GM19467 (cell line): ENCODE measurements at regions not wholly inside any gene's neighbourhood (a gene's known extent, or its start where the extent isn't known, plus 50 kb on each side); places are given as distances from the start of the nearest gene placed in this dataset.

ENCODE experiments used
- ATAC-seq: cut with Tn5 transposase; IDR thresholded peaks from one replicate; pipeline ENCODE4 v1.9.1; 2021; ENCODE audit warnings: mild to moderate bottlenecking, moderate library complexity; ENCODE audit not compliant: unreplicated experiment

DNA sequence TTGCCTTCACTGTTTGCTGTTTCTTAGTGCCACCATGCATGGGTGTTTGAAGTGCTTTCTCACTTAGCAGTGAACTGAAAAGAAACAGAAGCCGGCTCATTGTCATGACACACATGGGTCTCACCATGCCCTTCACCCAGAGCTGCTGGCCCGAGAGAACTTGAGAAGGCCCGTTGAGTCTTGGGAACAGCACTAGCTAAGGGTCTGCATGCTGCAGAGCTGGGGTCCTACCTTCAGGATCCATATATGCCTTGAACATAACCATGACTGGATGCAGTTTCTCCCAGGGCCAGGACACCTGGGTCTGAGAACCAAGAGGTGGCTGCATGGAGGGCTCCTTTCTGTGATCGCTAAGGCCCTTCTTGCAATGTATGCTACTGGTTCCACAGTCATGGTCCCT, 245.5 kb upstream of the HS6ST1 start:
- ATAC-seq = no peak

DNA sequence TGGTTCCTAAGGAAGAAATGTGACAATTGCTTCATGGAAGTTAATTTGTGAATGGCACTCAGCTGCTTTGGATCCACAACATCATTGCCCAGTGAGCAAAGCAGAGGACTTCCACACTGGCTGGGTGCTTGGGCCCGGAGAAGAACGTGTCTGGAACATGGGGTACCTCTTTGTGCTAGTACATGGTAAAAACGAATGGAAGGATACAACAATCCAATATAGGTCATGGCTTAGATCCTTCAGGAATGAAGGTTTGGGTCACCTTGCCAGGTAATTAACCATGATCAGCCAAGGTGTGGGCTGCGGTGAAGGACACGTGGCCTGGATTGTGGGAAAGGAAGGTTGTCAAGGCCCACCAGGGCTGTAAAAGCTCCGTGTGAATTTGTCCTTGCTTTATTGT, 245.9 kb upstream of the HS6ST1 start:
- no peak for ATAC-seq

DNA sequence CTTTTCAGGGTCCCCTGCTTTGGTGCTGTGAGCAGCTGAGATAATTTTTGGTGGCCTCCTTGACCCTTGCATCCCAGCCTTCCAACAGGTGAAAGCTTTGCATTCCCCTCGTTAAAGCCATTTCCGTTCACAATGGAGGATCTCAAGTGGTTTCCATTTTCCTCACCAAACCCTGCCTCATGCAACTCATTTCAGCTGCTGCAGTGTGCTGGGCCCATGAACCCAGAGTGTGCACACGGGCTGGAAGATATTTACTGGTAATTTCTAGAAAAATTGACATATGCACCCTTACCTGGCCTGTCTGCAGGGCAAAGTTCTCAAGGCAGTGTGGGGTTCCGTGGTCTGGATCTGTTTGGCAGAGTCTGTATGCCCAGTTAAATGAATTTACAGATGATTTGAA, 246.8 kb upstream of the HS6ST1 start:
- ATAC-seq = no peak

DNA sequence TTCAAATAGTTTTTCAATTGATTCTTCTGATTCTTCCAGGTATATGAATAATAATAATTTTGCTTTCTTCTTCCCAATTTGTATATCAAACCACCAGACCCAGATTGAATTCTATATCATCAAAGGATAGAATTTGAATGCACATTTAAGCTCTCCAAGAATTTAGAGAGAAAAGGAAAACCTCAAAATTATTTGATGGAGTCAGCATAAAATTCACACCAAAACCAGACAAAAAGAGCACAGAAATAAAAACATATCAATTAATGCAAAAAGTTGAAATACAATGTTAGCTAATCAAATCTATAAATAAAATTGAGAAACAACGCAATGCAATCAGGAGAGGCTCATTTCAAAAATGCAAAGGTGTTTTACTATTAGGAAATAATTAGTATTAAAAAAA, 248.0 kb upstream of the HS6ST1 start:
- ATAC-seq = no peak

DNA sequence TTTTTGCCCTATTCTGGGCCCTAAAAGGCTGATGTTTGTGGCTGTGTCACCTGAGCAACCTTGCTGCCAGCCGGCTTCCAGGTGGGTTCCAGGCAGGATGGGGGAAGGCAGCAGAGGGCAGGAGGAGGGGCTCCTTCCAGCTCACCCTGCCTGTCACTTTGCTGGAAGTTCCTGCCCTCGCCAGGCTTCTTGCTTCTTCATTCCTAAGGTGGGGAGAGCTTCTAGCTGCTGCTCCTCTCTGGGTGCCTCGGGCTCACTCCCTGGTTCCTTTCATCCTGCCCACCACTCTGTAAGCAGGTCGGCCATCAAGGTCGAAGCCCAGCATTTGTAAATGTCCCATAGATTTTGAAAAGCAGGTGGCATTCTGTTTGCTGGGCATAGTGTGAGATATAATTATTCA, 249.4 kb upstream of the HS6ST1 start:
- no peak for ATAC-seq

DNA sequence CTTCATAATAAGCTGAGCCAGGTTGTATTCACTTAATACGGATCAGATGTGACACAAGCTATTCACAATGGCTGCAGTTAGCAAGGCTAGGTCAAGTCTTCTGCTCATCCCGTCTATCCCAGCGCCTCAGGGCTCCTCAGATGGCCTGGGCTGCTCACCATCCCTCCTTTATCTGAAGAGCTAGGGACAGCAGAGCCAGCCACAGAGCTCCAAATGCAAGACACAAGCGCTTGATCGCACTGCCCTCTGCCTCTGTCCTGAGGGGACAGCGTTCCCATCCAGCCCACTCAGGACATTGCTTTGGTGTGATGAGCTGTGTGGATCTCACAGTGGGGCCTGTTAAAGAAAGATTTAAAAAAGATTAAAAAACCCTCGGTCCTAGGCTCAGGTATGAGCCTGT, 254.4 kb upstream of the HS6ST1 start:
- no peak for ATAC-seq

DNA sequence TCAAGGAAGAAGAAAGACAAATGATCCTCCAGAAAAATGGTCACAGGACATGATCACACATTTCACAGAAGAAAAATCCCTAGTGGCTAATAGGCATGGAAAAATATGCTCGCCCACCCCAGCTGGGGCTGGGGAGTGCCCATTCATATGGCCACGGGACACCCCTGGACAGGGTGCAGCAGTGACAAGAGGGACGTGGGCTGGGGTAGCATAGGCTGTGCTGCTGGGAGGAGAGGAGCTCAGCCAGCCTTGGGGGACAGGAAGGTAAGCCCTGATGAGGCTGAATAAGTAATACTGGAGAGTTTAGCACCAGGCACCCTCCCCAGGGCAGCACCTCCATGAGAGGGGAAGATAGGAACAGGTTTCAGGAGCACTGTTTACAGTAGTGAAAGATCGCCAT, 254.9 kb upstream of the HS6ST1 start:
- ATAC-seq = no peak

DNA sequence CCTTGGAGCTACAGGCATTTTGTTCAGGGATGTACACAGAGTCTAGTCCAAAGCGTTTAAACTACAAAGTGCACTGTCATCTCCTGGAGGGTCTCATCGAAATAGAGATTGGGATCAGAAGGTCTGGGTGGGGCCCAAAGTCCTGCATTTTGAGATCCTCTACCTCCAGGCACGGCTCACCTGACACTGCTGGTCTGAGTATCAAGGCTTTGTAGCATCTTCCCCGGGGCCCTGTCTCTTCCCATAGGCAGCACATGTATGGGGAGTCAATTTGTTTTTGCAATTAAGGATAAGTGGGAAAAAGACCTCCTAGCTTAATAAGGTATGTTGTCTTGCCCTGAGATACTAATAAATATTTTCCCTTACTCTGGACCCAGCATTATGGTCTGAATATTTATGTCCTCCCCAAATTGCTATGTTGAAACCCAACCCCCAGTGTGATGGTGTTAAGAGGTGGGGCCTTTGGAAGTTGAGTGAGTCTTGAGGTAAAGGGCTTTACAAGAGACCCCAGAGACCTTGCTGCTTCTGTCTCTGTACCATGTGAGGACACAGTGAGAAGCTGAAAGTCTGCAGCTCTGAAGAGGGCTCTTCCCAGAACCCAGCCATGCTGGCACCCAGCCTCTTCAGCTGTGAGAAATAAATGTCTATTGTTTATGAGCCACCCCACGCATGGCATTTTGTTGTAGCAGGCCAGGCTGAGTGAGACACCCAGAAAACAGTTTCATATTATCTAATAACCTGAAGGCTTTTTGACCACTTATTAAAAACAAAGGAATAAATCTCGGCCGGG, 258.7 kb upstream of the HS6ST1 start:
- ATAC-seq = no peak

DNA sequence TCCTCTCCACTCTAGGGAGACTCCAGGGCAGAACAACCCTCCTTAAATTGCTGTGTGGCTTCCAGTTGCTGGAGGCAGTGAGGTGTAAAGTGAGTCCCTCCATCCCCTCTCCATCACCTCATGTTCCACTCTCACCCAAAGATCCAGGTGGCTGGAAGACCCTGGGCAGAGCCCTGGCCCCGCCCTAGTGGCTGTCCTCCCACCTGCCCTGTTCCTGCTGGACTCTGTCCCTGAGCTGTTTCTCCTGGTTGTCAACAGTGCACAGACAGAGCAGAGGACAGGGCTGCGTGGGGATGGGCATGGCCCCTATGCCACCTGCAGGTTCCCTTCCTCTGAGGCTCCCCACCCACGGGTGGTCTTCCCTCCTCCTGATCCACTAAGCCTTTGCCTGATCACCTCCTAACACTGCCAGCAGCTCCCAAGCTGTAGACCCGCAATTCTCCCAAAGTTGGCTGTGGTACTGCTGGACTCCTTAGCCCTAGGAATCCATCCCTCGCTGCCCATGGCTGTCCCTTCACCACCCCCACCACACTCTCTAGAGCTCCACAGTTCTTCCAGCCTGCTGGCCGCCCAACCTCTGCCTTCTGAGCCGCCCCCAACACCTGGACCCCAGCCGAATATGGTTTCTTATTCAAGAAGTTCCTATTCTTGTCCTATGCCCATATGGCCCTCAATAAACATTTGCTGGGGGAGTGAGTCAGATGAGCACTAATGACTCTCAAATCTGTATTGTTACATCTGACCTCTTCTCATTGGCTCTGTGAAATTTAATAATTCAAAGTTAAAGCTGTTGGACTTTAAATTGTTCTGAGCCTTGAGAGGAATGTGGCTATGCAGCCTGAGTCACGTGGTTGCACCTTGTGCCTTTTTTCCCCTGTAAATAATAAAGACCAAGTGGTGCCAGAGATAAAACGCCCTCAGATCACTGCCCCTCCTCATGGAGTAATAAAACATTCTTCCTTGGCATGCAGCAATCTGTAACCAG, 260.0 kb upstream of the HS6ST1 start:
- ATAC-seq = no peak

DNA sequence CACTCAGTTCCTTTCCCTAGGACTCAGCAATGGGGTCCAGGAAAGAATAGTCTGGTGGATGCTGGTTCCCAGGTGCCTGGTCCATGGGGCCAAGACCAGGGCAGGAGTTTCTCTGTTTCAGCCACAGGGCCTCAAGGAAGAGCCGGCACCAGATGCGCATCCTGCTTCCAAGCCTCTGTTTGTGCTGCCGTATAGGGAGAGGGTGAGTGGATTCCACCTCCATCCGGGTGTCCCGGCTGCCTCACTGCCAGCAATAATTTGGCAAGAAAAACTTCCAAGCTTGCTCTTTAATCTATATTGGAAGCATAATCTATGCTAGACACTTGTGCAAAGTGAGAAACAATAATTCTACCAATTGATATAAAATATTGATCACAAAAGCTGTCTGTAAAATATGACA, 261.2 kb upstream of the HS6ST1 start:
- no peak for ATAC-seq

DNA sequence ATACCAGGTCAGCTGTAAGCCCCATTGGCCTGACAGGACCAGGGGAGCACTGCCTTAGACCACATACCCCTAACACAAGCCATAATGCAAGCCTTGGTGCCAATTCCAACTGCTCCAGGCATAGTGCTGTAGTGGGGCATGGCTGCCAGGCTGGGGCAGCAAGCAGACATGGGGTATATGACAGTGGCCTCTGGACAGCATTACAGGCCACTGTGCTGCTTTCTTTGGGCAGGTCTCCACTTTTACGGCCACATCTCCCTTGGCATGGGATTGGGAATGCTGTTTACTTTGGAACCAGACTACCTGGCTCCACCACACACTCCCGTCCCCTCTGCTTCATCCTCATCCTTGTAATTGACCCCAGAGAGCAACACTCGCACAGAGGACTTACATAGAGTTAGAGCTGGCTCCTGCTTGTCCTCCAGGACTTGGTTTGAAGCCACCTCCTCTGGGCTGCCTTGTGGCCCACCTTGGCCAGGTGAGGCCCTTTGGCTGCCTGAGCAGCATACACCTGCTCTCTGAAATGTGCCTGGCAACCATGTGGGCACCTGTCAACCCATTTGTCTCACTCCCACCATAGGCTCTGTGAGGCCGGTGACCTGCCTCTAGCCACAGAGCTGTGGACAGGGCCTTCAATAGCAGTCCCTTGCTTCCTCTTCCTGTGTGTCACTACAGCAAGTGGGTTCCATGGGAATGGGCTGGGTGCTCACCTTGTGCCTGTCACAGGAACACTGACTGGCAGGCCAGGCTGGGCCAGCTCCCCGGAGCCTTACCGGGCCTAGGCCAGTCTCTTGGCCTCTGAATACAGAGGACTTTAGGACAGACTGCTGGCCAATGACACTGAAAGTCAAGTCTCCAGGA, 262.6 kb upstream of the HS6ST1 start:
- ATAC-seq = no peak

DNA sequence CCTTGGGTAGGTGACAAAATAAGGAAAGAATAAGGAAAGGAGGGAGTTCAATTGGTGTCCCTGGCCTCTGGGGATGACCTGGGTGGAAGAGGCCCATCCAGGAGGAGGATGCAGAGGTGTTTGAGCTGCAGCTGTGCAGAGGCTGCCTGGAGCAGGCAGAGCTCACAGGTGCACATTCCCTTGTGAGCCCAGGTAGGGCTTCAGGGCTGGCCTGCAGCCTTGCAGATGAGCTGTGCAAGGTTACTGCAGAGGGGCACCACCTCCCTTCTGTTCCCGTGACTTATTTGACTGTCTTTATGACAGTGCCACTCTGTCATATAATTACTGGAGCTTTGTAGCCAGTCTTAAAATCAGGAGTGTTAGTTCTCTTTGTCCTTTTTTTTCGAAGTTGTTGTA, 263.2 kb upstream of the HS6ST1 start:
- ATAC-seq = no peak

DNA sequence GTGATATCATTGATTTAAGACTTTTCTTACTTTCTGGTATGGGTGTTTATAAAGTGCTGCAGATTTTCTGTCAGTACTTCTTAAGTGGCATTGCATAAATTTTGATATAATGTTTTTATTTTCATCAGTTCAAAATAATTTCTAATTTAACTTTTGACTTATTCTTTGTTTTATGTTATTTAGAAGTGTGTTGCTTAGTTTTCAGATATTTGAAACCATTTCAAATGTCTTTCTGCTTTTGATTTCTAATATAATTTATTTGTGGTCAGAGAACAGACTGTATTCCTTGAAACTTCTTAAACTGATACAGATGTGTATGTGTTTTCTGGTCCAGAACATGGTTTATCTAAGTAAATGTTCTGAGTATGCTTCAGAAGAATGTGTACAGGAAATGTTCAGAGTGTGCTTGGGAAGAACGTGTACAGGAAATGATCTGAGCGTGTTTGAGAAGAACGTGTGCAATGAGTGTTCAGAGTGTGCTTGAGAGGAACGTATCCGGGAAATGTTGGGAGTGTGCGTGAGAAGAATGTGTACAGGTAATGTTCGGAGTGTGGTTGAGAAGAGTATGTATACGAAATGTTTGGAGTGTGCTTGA, 265.7 kb upstream of the HS6ST1 start:
- ATAC-seq = no peak

DNA sequence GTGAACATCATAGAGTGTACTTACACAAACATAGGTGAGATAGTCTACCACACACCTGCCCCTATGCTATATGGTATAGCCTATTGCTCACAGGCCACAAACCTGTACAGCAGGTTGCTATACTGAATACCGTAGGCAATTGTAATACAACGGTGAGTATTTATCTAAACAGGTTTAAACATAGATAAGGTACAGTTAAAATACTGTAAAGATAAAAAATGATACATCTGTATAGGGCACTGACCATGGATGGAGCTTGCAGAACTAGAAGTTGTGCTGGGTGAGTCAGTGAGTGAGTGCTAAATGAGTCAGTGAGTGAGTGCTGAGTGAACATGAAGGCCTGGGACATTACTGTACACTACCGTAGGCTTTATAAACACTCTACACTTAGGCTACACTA, 267.0 kb upstream of the HS6ST1 start:
- no peak for ATAC-seq

DNA sequence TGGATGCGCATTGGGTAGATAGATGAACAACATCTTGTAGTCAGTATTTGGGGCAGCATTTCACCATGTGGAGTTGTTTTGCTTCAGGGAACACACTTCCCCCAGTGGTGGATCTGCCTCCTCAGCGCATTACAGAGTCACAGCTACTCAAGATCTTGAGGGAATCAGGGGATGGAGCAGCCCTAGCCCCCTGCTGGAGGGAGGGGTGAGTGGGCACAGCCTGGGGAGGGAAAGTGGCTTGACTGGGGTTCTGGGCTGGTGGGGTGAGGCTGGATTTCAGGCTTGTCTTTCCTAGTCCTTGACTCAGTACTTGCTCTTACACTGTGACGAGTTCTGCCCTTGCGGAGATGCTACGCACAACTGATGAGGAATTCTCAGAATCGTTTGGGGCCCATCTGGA, 271.0 kb upstream of the HS6ST1 start:
- no peak for ATAC-seq

DNA sequence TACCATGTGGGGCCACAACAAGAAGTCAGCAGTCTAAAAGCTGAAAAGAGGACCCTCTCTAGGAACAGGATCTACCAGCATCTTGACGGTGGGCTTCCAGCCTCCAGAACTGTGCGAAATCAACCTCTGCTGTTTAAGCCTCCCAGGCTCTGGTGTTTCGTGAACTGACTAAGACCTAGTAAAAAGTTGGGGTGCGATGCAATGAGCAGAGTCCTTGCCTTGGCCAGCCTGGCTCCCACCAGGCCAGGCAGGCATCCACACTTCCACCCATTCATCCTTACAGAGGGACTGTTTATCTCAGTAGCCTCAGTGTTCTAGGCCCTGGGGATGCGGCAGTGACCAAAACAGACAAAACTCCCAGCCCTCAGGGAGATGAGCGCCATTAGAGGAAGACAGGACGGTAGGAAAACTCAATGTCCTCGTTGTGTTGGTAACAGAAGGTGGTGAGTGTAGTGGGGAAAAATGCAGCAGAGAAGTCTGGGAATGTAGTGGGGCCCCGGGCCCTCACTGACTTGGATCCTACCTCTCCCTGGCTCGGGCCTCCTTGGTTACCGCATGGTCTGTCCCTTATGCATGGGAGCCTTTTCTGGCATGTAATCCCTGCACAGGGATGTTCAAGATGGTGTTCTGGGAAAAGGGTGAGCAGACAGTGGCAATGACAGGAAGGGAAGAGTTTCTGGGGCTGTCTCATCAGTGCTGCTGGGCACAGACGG, 271.8 kb upstream of the HS6ST1 start:
- no peak for ATAC-seq

DNA sequence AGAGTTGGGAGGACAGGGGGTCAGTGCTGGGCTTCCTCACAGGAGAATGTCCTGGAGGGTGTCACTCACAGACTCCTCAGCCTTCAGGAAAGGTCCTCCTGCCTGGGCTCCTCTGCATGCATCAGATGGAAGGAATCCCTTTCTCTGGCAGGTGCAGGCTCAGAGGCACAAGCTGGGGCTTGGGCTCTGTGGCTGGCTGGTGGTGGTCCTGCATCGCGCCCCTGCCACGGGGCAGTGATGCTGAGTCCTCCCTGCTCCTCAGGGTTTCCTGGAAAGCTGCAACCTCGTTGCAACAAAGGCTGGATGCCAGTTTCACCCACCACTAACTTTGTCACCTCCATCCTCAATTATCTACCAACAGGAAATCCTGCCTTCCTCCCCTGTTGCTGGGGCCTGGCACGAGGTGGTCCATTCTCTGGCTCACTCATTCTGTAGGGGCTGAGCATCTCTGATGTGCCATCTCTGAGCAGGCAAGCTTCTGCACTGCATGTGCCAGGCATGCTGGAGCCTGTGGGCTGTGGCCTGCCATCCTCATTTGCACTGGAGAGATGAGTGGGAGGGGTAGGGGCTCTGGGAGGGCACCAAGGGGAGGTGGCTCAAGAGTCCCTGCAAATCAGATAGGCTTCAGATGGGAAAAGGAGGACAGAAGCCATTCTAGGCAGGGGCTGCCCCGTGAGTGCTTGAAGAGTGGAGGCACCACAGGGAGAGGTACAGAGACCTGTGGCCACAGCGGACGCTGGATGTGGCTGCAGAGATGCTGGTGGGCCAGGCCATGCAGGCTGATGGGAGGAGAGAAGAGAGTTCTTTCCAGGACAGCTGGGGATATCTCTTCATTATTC, 272.6 kb upstream of the HS6ST1 start:
- no peak for ATAC-seq

DNA sequence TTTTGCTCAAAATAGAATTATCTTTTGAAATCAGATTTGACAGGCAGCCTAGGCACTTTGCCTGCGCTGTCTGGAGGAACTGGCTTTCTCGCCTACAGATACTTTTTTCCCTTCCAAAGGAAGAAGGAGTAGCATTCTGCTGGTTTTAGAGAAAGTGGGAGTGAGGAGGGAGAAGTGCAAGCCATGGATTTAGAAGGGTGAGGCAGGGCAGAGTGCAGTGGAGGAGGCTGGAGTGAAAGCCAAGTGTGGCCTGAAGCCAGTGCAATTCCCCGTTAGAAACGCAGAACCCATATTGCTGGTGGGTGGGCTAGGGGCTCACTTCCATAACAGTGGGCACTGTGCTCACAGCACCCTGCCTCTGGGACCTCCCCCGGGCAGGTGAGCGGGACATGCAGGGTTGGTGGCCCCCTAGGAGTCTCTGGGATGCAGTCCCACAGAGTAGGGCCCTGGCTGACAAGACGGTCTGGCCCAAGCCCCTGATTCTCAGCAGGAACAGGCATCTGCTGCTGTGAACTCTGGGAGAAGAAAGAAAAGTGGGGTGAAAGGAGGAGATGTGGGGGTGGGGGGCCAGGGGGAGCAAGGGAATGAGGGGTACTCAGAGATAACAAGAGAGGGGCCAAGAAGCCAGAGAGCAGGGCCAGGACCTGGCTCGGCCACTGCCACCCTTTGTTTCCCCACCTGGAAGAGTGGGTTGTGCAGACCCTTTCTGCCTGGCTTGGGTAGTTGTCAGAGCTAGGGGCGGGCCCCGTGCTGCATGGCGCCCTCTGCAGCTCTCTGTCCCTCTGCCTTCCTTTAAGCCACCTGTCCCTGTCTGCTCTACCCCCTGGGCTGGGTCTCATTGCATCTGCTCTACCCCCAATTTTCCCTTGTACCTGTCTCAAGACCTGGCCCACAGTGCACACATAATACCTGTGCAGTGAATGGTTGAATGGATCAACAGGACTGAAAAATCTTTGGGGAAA, 273.5 kb upstream of the HS6ST1 start:
- no peak for ATAC-seq
